Heart left ventricle (tissue), 13 donors: ENCODE measurements at regions not wholly inside any gene's neighbourhood (a gene's known extent, or its start where the extent isn't known, plus 50 kb on each side); places are given as distances from the start of the nearest gene placed in this dataset.

Experiments used
- CTCF ChIP-seq, 12 donors: fragments of 200-600 bp; sonication (generic) in 4 of 12; IDR thresholded peaks; one replicate each; pipeline versions ENCODE4 v1.5.0 to v1.8.0; 2018 to 2022; ENCODE audit warnings: antibody characterized with exemption in 12 of 12, mild to moderate bottlenecking in 5 of 12
- POLR2A ChIP-seq, 2 donors: fragments of 450-650 bp; IDR thresholded peaks; one replicate each; pipeline ENCODE4 v1.6.1; 2017; ENCODE audit warnings: antibody characterized with exemption in 2 of 2, mild to moderate bottlenecking in 2 of 2, moderate library complexity in 2 of 2
- donor health status: ischemic (EF 13 %, LVEDD 7.1; RV severe dilation, severe dysfunction).
- donor health status: DM: no; HTN: yes; CAD: no.
- donor health status: DM: no; HTN: no; CAD: no.
- donor health status: ischemic (EF 25% LVEDD 6.9; RV normal size, moderate dysfunction).
- donor health status: ischemic (EF 25% LVEDD 5.7; RV mildly dilated, moderate dysfunction).
- donor health status: ischemic (EF 35%, LVEDD 5.7; RV mildly dilated, moderate dysfunction).
- donor health status: nonischemic (EF 11% LVEDD 7.7; RV severe dilation, severe dysfunction).
- donor health status: DM: yes; HTN: yes; CAD: no.
- donor health status: PGD.
- donor health status: ischemic (EF 29% LVEDD 5.4; RV normal size, mild dysfunction).
- donor health status: nonischemic (EF 23%, LVEDD 6.1; RV moderate dilation, normal function).

GRCh38 chr1:29901624-29902325 lies 665.5 kb downstream of the PTPRU start:
- no peak for TF ChIP-seq CTCF (IDR thresholded peaks at IDR 0.05)
- no peak for TF ChIP-seq POLR2A (IDR thresholded peaks at IDR 0.05)
